Hepatocyte (in vitro differentiated cells): ENCODE measurements at regions not wholly inside any gene's neighbourhood (a gene's known extent, or its start where the extent isn't known, plus 50 kb on each side); places are given as distances from the start of the nearest gene placed in this dataset.

Experiments
- EZH2 ChIP-seq: fragments of 200-600 bp; sonication (generic); IDR thresholded peaks from 2 replicates; pipeline ENCODE4 v1.6.1; 2016; ENCODE audit warnings: antibody characterized with exemption, mild to moderate bottlenecking, borderline replicate concordance
- TF ChIP-seq, protein P1 (sequence below): fragments of 200-600 bp; sonication (generic); IDR thresholded peaks from 2 replicates; pipeline ENCODE4 v1.5.1; 2016; ENCODE audit warnings: antibody characterized with exemption, mild to moderate bottlenecking; ENCODE audit not compliant: poor library complexity

GRCh38 chr4:173669460-173670179, 139.6 kb upstream of the HAND2 start:
- TF ChIP-seq, protein P1, sequence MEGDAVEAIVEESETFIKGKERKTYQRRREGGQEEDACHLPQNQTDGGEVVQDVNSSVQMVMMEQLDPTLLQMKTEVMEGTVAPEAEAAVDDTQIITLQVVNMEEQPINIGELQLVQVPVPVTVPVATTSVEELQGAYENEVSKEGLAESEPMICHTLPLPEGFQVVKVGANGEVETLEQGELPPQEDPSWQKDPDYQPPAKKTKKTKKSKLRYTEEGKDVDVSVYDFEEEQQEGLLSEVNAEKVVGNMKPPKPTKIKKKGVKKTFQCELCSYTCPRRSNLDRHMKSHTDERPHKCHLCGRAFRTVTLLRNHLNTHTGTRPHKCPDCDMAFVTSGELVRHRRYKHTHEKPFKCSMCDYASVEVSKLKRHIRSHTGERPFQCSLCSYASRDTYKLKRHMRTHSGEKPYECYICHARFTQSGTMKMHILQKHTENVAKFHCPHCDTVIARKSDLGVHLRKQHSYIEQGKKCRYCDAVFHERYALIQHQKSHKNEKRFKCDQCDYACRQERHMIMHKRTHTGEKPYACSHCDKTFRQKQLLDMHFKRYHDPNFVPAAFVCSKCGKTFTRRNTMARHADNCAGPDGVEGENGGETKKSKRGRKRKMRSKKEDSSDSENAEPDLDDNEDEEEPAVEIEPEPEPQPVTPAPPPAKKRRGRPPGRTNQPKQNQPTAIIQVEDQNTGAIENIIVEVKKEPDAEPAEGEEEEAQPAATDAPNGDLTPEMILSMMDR: no peak
- no peak for TF ChIP-seq EZH2
